Transverse colon (tissue), 4 donors: ENCODE measurements at regions not wholly inside any gene's neighbourhood (a gene's known extent, or its start where the extent isn't known, plus 50 kb on each side); places are given as distances from the start of the nearest gene placed in this dataset.

Experiments
- CTCF ChIP-seq, 5 experiments: fragments of 200-600 bp in 3 of 5; fragments of 450-650 bp in 2 of 5; sonication (generic) in 3 of 5; IDR thresholded peaks; 1 replicate in 2 of 5; 2 replicates in 3 of 5; pipeline ENCODE4 v1.5.1; 2016 to 2017; ENCODE audit warnings: antibody characterized with exemption in 5 of 5, inconsistent platforms in 3 of 5, mild to moderate bottlenecking in 2 of 5, moderate library complexity in 1 of 5
- POLR2AphosphoS5 ChIP-seq, 3 donors: sonication (generic); formaldehyde crosslinking; IDR thresholded peaks; one replicate each; pipeline ENCODE4 v1.6.1; 2016; ENCODE audit warnings: antibody characterized with exemption in 3 of 3

- TF ChIP-seq POLR2AphosphoS5 (IDR thresholded peaks at IDR 0.05) (no peak), CTCF (IDR thresholded peaks at IDR 0.05) (no peak)
Observed at GRCh38 chr4:24001486-24002329, 111.9 kb upstream of the PPARGC1A start.
